T-cell (primary cell): ENCODE measurements at regions not wholly inside any gene's neighbourhood (a gene's known extent, or its start where the extent isn't known, plus 50 kb on each side); places are given as distances from the start of the nearest gene placed in this dataset.

Experiments
- ATAC-seq, 4 experiments: fragments of 200-7000 bp in 3 of 4; fragments of 150-1000 bp in 1 of 4; cut with Tn5 transposase; replicated peaks in 1 of 4; 1 replicate in 3 of 4; 2 replicates in 1 of 4; pipeline ENCODE4 v1.10.0; 2021; ENCODE audit warnings: moderate library complexity in 3 of 4, mild to moderate bottlenecking in 2 of 4, moderate number of reproducible peaks in 1 of 4
- CTCF ChIA-PET, 2 donors: fragments of 300-600 bp; sonication (Branson Sonifier 250); formaldehyde crosslinking; loops; one replicate each; lab custom pipeline; 2022; ENCODE audit warnings: antibody characterized with exemption in 2 of 2; lab: Charles Lee
- POLR2A ChIA-PET, 2 donors: fragments of 300-600 bp; sonication (Branson Sonifier 250); formaldehyde crosslinking; loops; one replicate each; lab custom pipeline; 2022; ENCODE audit warnings: antibody characterized with exemption in 2 of 2; lab: Charles Lee
- DNase-seq, 35 experiments: peaks; one replicate each; pipeline versions ENCODE4 v3.0.0 to v3.0.0-alpha.2; 2013 to 2023
- H3K27ac ChIP-seq: one replicate; pipeline ENCODE4 v1.5.1; 2013; ENCODE audit warnings: low read length
- H3K27me3 ChIP-seq, 2 experiments: replicated peaks in 1 of 2; 1 replicate in 1 of 2; 2 replicates in 1 of 2; pipeline versions ENCODE4 v1.6.1 to v1.7.0; 2013; ENCODE audit warnings: low read length in 1 of 2, mixed read lengths in 1 of 2; ENCODE audit not compliant: control insufficient read depth in 2 of 2, insufficient read depth in 2 of 2; ENCODE audit errors: extremely low read depth in 1 of 2
- H3K36me3 ChIP-seq, 2 donors: 1 replicate in 1 of 2; 2 replicates in 1 of 2; pipeline versions ENCODE4 v1.6.1 to v1.7.0; 2013; ENCODE audit warnings: low read length in 1 of 2; ENCODE audit not compliant: control insufficient read depth in 2 of 2, insufficient read depth in 1 of 2; ENCODE audit errors: extremely low read depth in 1 of 2
- H3K4me1 ChIP-seq, 2 experiments: 1 replicate in 1 of 2; 2 replicates in 1 of 2; pipeline versions ENCODE4 v1.6.1 to v1.7.0; 2013; ENCODE audit warnings: low read length in 2 of 2, mixed read lengths in 1 of 2; ENCODE audit not compliant: insufficient read depth in 2 of 2, control insufficient read depth in 1 of 2; ENCODE audit errors: extremely low read depth in 1 of 2
- H3K4me3 ChIP-seq, 2 donors: 1 replicate in 1 of 2; 2 replicates in 1 of 2; pipeline versions ENCODE4 v1.5.1 to v1.7.0; 2013; ENCODE audit warnings: mild to moderate bottlenecking in 2 of 2, low read length in 1 of 2, moderate library complexity in 1 of 2; ENCODE audit not compliant: control insufficient read depth in 1 of 2; ENCODE audit errors: extremely low read depth in 1 of 2
- H3K9me3 ChIP-seq: 2 replicates; pipeline ENCODE4 v1.7.0; 2013
- H3K27ac Mint-ChIP-seq, 2 donors: one replicate each; pipeline ENCODE4 v1.8.0; 2020 to 2021; ENCODE audit warnings: mild to moderate bottlenecking in 2 of 2, mixed read lengths in 2 of 2
- H3K27me3 Mint-ChIP-seq, 2 donors: one replicate each; pipeline ENCODE4 v1.8.0; 2021 to 2022; ENCODE audit warnings: mixed read lengths in 2 of 2
- H3K36me3 Mint-ChIP-seq: one replicate; pipeline ENCODE4 v1.8.0; 2021; ENCODE audit warnings: mixed read lengths
- H3K4me1 Mint-ChIP-seq, 3 donors: one replicate each; pipeline ENCODE4 v1.8.0; 2020 to 2022; ENCODE audit warnings: mixed read lengths in 3 of 3, mild to moderate bottlenecking in 1 of 3
- H3K4me3 Mint-ChIP-seq, 3 donors: one replicate each; pipeline ENCODE4 v1.8.0; 2020 to 2022; ENCODE audit warnings: mild to moderate bottlenecking in 3 of 3, mixed read lengths in 3 of 3, moderate library complexity in 3 of 3
- H3K9me3 Mint-ChIP-seq, 3 donors: one replicate each; pipeline ENCODE4 v1.8.0; 2020 to 2022; ENCODE audit warnings: mixed read lengths in 3 of 3
- WGBS: methylation state at CpG from one replicate; pipeline ENCODE4 v1.1.5; 2013; ENCODE audit warnings: missing lambda C conversion rate; ENCODE audit not compliant: insufficient coverage; 5-methylcytosine and 5-hydroxymethylcytosine counted together

GRCh38 chr18:29531746-29532145 lies 1354.8 kb upstream of the CDH2 start:
- H3K27ac Mint-ChIP-seq, result no peak overlapping the region

DNA sequence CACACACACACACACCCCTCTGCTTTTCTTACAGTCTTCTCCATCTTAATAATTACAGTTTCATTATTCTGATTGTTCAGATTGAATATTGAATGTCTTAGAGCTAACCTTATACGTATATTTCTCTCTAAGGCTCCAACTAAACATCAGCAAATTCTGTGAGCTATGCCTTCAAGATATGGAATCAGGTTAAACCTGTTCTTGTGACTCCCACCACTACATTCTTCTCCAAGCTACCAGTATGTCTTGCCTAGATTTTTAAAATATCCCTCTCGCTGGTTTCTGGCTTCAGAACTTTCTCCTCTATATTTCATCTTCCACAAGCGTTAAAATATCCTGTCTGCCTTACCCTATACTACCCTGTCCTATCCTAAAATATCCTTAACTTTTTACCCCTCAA lies 1346.4 kb upstream of the CDH2 start:
- H3K27me3 Mint-ChIP-seq, result no peaks in the 10 kb centered on the region
- no peak overlapping the region for H3K4me3 Mint-ChIP-seq
- WGBS, result 100% methylated on average over 1 of the region's 3 CpGs
- ChIA-PET POLR2A (no interaction called here), CTCF (no interaction called here)
- H3K4me1 Mint-ChIP-seq, result no peaks in the 10 kb centered on the region
- ATAC-seq (no peak), DNase-seq (no peak)
- H3K9me3 ChIP-seq, result peaks cover 5% of the 10 kb centered on the region
- H3K36me3 ChIP-seq, result no peaks in the 10 kb centered on the region
- H3K36me3 Mint-ChIP-seq, result no peaks in the 10 kb centered on the region
- no peak overlapping the region for H3K27ac Mint-ChIP-seq
- H3K9me3 Mint-ChIP-seq, result peaks cover 16 to 32% (median 17%) of the 10 kb centered on the region in 3 donors
- no peak overlapping the region for H3K27ac ChIP-seq
- no peaks in the 10 kb centered on the region for H3K27me3 ChIP-seq
- H3K4me3 ChIP-seq, result no peak overlapping the region
- H3K4me1 ChIP-seq, result no peaks in the 10 kb centered on the region

More at GRCh38 chr18:29531746-29532145, 1354.8 kb upstream of the CDH2 start:
- Histone ChIP-seq H3K9me3 (peaks cover 2% of the 10 kb centered on the region), H3K27ac (no peak overlapping the region), H3K36me3 (no peaks in the 10 kb centered on the region), H3K27me3 (no peaks in the 10 kb centered on the region), H3K4me1 (no peaks in the 10 kb centered on the region), H3K4me3 (no peak overlapping the region)
- POLR2A ChIA-PET, result no interaction called here
- H3K4me3 Mint-ChIP-seq, result no peak overlapping the region
- no peaks in the 10 kb centered on the region for H3K27me3 Mint-ChIP-seq
- no peaks in the 10 kb centered on the region for H3K36me3 Mint-ChIP-seq
- H3K9me3 Mint-ChIP-seq, result peaks cover 18 to 31% (median 24%) of the 10 kb centered on the region in 3 donors
- H3K4me1 Mint-ChIP-seq, result no peaks in the 10 kb centered on the region
- CTCF ChIA-PET, result no interaction called here
- DNase-seq (no peak), ATAC-seq (no peak)

DNA sequence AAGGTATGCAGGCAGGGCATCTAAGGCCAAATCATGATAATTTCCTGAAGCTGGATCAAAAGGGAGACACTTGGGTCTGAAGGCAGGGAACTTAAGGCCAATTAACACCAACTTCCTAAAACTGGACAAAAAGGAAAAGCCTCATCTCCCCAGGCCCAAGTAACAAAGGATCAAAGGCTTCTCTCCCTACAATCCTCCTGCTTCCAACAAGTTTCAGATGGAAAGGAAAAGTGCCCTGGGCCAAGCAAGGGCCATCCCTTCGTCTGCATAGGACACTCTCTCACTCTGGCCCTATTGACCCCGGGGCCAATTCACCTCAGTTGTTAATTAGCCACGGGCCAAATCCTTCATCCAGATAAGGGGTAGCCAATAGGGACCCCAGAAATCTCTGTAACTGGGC lies 1335.8 kb upstream of the CDH2 start:
- Mint-ChIP-seq H3K4me3 (no peak overlapping the region), H3K4me1 (no peaks in the 10 kb centered on the region), H3K27ac (no peak overlapping the region), H3K36me3 (no peaks in the 10 kb centered on the region), H3K9me3 (peaks cover 12 to 26% (median 17%) of the 10 kb centered on the region in 3 donors), H3K27me3 (no peaks in the 10 kb centered on the region)
- no peak for DNase-seq
- no peaks in the 10 kb centered on the region for H3K4me1 ChIP-seq
- no peak for ATAC-seq
- H3K36me3 ChIP-seq, result no peaks in the 10 kb centered on the region
- H3K27ac ChIP-seq, result no peak overlapping the region
- H3K27me3 ChIP-seq, result no peaks in the 10 kb centered on the region
- whole genome bisulfite sequencing, result 57% methylated on average over 3 of the region's 3 CpGs
- ChIA-PET POLR2A (no interaction called here), CTCF (no interaction called here)
- no peaks in the 10 kb centered on the region for H3K9me3 ChIP-seq
- no peak overlapping the region for H3K4me3 ChIP-seq

DNA sequence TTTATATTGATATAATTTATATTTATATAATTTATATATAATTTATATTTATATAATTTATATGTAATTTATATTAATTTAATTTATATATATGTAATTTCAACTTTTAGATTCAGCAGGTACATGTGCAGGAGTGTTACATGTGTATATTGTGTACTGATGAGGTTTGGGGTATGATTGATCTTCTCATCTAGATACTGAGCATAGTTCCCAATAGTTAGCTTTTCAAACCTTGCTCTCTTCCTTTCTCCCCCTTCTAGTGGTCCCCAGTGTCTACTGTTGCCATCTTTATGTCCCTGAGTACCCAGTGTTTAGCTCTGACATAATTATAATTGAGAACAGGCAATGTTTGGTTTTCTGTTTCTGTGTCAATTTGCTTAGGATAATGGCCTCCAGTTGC lies 1335.3 kb upstream of the CDH2 start:
- no peak overlapping the region for H3K27ac ChIP-seq

DNA sequence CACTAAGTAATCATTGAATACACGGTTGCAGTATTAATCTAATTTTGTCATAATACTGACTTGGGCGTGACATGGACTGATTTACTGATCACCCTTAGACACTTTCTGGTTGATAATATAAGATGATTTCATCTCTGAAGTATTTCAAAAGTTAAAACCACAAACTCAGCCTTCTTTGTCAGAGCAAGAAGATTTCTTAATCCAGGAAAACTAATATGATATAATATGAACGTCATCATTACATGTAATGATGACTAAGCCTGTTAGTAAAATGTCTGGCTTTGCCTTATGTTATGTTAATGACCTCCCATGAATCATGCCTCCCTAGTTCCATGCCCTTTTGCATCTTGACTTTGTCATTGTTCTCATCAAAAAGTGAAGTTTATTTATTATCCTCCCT lies 1325.0 kb upstream of the CDH2 start:
- ChIA-PET CTCF (no interaction called here), POLR2A (no interaction called here)
- no peak overlapping the region for H3K27ac Mint-ChIP-seq
- ATAC-seq (no peak), DNase-seq (no peak)
- H3K4me3 Mint-ChIP-seq, result no peak overlapping the region
- Histone ChIP-seq H3K4me3 (no peak overlapping the region), H3K36me3 (no peaks in the 10 kb centered on the region), H3K4me1 (no peaks in the 10 kb centered on the region), H3K27me3 (no peaks in the 10 kb centered on the region), H3K9me3 (no peaks in the 10 kb centered on the region), H3K27ac (no peak overlapping the region)
- H3K36me3 Mint-ChIP-seq, result no peaks in the 10 kb centered on the region
- WGBS, result no CpG with 5 or more reads among the region's 3 CpGs
- H3K9me3 Mint-ChIP-seq, result peaks cover 16 to 32% (median 20%) of the 10 kb centered on the region in 3 donors
- no peaks in the 10 kb centered on the region for H3K4me1 Mint-ChIP-seq
- H3K27me3 Mint-ChIP-seq, result no peaks in the 10 kb centered on the region

More for the DNA sequence above, 1335.3 kb upstream of the CDH2 start:
- Histone ChIP-seq H3K4me3 (no peak overlapping the region), H3K36me3 (no peaks in the 10 kb centered on the region), H3K27me3 (no peaks in the 10 kb centered on the region), H3K4me1 (no peaks in the 10 kb centered on the region), H3K9me3 (no peaks in the 10 kb centered on the region)
- CTCF ChIA-PET, result no interaction called here
- DNase-seq, result no peak
- H3K36me3 Mint-ChIP-seq, result no peaks in the 10 kb centered on the region
- no peak for ATAC-seq
- no peaks in the 10 kb centered on the region for H3K4me1 Mint-ChIP-seq
- no peaks in the 10 kb centered on the region for H3K27me3 Mint-ChIP-seq
- H3K4me3 Mint-ChIP-seq, result no peak overlapping the region
- POLR2A ChIA-PET, result no interaction called here
- peaks cover 12 to 30% (median 20%) of the 10 kb centered on the region in 3 donors for H3K9me3 Mint-ChIP-seq
- H3K27ac Mint-ChIP-seq, result no peak overlapping the region

DNA sequence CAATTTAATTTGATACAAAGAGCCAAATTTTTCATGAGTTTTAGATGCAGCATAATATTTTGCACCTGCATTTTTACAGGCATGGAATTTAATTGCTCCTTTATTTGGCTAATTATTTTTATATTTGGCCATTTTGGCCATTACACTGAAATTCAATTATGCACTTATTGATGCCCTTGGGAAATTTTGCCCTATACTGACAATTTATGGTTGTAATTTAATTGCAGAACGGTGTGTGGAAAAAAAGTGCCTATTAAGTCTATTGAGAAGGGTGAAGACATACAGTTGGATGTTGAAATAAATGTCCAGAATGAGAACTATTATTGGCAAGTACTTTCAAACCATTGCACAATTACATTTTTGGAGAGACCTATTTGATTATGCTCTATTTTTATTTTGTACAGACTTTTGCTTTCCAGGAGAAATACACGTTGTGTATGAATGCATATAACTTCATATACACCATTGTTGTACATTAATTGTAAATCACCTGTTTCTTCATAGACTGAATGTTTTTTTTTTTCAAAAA lies 1319.3 kb upstream of the CDH2 start:
- Histone ChIP-seq H3K27ac (no peak overlapping the region), H3K4me3 (no peak overlapping the region), H3K9me3 (no peaks in the 10 kb centered on the region), H3K27me3 (no peaks in the 10 kb centered on the region), H3K4me1 (no peaks in the 10 kb centered on the region), H3K36me3 (no peaks in the 10 kb centered on the region)
- no CpG with 5 or more reads among the region's 2 CpGs for WGBS
- no peaks in the 10 kb centered on the region for H3K4me1 Mint-ChIP-seq
- H3K4me3 Mint-ChIP-seq, result no peak overlapping the region
- ChIA-PET CTCF (no interaction called here), POLR2A (no interaction called here)
- H3K9me3 Mint-ChIP-seq, result peaks cover 12 to 20% (median 18%) of the 10 kb centered on the region in 3 donors
- DNase-seq (no peak), ATAC-seq (no peak)
- no peak overlapping the region for H3K27ac Mint-ChIP-seq
- H3K36me3 Mint-ChIP-seq, result no peaks in the 10 kb centered on the region
- H3K27me3 Mint-ChIP-seq, result no peaks in the 10 kb centered on the region

DNA sequence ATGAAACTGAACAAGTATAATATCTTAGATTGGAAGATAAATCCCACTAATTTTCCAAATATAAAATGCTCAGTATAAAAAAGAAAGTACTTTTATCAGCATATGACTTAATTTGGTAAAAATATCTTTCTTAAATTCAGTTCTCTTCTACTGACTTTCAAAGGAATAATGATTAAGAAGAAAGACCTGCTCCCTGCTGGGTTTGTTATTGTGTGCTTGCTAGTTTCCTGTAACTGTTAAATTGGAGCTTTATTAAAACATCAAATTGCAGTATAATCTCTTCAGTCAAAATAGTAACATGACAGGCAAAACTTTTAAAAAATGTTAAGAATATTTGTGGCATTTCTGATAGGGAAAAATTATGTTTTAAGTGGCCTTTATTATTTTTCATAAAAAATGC lies 1317.4 kb upstream of the CDH2 start:
- no peaks in the 10 kb centered on the region for H3K27me3 ChIP-seq
- no peak for ATAC-seq
- H3K36me3 Mint-ChIP-seq, result no peaks in the 10 kb centered on the region
- H3K9me3 ChIP-seq, result no peaks in the 10 kb centered on the region
- H3K27me3 Mint-ChIP-seq, result no peaks in the 10 kb centered on the region
- DNase-seq, result no peak
- H3K4me3 Mint-ChIP-seq, result no peak overlapping the region
- no peak overlapping the region for H3K27ac Mint-ChIP-seq
- ChIA-PET POLR2A (no interaction called here), CTCF (no interaction called here)
- H3K4me3 ChIP-seq, result no peak overlapping the region
- peaks cover 15 to 22% (median 16%) of the 10 kb centered on the region in 3 donors for H3K9me3 Mint-ChIP-seq
- no peaks in the 10 kb centered on the region for H3K36me3 ChIP-seq
- no peaks in the 10 kb centered on the region for H3K4me1 ChIP-seq
- H3K4me1 Mint-ChIP-seq, result no peaks in the 10 kb centered on the region
- no peak overlapping the region for H3K27ac ChIP-seq
